HG03103 (cell line): ENCODE measurements at regions not wholly inside any gene's neighbourhood (a gene's known extent, or its start where the extent isn't known, plus 50 kb on each side); places are given as distances from the start of the nearest gene placed in this dataset.

Source experiments
- ATAC-seq: cut with Tn5 transposase; IDR thresholded peaks from one replicate; pipeline ENCODE4 v1.9.1; 2021; ENCODE audit warnings: low read depth; ENCODE audit not compliant: unreplicated experiment

DNA sequence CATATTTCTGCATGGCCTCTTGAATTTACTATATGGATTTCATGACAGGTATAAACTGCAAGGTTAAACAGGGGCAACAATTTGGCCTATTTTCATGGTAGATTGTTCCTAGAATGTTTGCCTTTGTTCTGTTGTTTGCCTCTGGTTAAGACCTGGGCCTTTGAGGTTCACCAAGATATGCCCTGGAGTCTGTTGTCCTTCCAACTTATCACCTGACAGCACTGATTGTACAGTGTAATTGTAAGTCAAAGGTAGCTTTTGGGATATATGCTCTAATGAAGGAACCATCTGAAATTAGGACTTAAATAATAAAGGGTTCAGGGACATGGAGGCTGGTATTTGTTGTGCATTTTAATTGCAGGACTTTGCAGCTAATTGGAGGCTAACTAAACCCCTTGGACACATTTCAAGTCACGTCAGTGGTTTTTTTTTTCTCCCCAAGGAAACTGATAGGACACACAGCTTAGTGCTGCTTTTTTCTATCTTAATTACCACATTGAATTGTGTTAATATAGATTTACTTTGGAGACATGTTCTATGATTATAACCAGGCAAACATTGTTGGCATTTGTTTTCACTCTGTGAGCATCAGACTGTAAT is 771.2 kb upstream of the LINC00305 start:
- ATAC-seq, result no peak

DNA sequence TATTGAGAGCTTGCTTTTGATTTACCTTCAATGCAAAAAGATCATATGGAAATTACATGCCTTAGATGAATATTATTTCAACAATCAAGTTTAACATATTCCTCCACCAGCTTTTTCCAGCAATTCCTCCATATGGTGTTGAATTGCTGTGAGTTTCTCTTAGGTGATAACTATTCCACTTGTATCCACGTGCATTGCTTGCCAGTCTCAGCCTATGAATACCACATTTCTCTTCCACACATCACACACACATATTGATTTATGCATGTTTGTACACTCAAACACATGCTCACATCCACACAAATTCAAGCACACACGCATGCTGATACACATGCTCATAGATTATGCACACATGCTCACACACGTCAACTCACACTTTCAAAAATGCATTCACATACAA is 770.0 kb upstream of the LINC00305 start:
- no peak for ATAC-seq

DNA sequence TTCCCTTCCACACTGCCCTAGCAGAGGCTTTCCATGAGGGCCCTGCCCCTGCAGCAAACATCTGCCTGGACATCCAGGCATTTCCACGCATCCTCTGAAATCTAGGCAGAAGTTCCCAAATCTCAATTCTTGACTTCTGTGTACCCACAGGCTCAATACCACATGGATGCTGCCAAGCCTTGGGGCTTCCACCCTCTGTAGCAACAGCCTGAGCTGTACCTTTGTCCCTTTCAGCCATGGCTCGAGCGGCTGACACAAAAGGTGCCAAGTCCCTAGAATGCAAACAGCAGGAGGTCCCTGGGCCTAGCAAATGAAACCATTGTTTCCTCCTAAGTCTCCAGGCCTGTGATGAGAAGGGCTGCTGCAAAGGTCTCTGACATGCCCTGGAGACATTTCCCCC is 744.5 kb upstream of the LINC00305 start:
- ATAC-seq, result no peak

DNA sequence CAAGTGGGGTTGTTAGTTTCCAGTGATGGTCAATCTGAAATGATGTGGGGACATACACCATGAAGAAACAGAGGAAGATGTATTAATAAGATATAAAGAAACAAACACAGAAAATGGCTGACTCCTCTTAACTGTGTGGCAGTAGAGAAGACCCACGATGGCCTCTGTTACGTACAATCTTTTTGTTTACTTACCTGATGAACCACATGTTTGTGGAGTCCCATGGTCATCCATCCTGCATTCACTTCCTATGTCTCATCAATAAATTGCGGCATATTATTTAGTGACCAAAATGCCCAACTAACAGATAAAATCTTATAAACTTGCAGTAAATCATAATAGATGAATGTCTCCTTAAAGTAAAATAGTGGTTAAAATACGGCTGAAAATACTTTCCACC is 740.1 kb upstream of the LINC00305 start:
- no peak for ATAC-seq

DNA sequence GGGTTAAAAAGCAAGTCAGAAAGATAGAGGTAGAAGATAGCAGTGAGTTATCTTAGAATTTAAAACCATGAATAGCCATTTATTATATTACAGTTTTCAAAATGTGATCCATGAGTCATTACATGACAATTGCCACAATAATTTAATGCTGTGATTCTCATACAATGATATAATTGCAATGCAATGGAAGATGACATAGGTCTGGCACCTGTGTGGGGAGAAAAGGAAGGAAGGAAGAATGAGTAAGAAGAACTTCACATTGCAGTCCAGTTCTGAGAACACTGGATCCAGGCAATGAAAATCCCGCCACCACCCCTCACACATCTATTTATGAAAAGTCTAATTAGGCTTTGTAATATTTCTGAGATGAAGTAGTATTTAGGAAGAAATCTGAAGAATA is 738.1 kb upstream of the LINC00305 start:
- ATAC-seq, result no peak

DNA sequence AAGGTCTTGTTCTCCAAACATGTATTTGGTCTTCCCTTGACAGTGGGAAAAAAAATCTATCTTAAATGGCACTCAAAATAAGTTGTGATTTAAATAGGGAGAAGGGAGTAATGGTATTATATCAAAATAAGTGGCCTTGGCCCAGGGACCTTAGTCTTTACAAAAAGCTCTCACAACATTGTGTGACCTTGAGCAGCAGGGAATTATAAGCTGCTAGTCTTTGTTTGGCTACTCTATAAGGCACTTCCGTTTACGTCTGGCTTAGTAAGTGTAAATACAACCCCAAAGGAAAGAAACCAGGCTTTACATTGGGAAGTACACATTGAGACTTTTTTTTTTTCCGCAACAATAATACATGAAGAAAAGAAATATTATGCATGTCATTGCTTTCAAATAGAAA is 734.0 kb upstream of the LINC00305 start:
- ATAC-seq, result no peak

DNA sequence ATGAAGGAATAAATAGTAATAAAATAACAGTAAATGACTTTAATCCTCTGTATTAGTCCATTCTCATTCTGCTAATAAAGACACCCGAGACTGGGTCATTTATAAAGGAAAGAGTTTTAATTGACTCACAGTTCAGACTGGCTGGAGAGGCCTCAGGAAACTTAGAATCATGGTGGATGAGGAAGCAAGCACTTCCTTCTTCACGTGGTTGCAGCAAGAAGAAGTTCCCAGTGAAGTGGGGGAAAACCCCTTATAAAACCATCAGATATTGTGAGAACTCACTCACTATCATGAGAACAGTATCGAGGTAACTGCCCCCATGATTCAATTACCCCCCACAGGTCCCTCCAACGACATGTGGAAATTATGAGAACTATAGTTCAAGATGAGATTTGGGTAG is 727.9 kb upstream of the LINC00305 start:
- ATAC-seq, result no peak

DNA sequence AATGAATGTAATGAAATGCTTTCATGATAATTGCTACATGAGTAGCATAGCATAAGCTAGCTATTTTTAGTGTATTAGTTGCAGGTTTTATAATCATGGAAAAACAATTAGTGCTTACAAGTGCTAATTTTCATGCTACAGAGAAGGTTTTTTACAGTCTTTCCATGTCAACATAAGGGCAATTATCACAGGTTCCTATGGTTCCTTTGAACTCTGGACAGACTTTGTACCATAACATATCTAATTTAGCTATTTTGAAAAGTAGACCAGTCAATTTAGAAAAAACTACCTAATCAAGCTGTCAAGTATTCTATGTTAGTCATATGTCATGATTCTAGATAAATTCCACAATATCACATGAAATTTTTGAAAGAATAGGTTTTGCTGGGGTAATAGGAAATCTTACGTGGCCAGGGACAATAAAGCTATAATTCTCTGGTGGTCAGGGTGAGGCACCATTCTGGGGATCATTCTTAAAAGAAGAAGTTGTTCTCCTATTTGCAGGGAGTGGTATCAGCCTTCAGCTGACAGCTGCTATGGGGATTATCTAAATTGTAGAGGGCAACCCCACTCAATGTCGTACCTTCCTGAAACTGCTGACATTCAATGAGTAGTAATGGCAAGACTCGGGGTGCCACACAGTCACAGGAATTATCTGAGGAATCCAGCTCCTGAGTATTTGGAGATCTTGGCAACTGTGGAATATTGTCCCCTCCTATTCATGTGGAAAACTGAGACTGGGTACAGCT is 724.0 kb upstream of the LINC00305 start:
- no peak for ATAC-seq

DNA sequence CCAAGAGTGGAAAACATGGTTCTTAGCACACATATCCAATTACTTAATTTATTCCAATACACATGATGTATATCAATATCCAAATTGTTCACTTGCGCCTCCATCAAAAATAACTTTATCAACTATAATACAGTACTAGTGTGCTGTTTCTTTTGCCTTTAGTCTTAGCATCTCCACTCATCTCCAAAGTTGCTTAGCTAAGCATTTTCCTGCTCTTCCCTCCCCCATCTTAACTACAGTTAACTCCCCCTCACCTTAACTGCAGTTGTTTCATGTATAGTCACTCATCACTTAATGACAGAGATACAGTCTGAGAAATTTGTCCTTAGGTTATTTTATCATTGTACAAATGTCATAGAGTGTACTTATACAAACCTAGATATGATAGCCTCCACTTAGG is 705.2 kb upstream of the LINC00305 start:
- no peak for ATAC-seq

DNA sequence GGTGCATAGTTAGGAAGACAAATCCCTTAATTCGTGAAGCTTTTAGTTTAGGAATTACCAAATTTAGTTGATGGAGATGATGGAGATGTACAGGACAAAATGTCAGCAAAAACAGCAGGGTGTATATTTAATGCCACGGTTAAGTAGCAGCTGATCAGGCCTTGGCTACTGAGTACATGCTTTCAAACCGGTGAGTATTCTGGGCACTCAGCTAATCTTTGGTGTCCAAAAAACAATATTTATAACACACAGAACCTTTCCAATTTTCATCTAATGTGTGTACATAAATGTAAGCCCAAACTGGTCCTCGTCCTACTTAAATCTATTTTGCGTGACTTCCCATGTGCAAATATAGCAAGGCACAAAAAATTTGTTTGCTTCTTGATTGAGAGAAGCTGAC is 703.4 kb upstream of the LINC00305 start:
- no peak for ATAC-seq

DNA sequence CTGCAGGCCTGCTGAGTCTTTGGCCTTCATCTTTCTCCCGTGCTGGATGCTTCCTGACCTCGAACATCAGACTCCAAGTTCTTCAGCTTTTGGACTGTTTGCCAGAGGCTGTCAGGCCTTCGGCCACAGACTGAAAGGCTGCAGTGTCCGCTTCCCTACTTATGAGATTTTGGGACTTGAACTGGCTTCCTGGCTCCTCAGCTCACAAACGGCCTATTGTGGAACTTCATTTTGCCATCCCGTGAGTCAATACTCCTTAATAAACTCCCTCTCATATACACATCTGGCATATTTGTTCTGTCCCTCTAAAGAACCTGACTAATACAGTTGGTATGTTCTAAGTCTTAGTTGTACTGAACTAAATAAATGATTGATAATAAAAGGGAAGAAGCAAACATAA is 702.8 kb upstream of the LINC00305 start:
- no peak for ATAC-seq

DNA sequence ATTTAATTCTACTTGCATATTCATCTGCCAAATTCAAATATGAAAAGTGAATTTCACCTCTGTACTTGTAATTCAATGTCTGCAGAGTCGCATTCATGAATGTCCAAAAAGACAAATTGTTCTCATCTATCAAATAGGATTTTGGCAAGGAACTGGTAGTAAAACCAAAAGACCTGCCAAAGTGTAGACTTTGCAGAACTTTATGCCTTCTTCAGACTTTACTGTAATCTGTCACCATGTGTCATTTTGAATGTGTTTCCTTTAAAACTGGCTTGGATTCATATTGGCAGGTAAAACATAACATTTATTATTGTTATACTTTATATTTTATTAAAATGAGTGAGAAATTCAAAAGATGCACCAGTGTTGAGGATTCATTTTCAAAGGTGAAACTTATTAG is 701.9 kb upstream of the LINC00305 start:
- ATAC-seq, result no peak

DNA sequence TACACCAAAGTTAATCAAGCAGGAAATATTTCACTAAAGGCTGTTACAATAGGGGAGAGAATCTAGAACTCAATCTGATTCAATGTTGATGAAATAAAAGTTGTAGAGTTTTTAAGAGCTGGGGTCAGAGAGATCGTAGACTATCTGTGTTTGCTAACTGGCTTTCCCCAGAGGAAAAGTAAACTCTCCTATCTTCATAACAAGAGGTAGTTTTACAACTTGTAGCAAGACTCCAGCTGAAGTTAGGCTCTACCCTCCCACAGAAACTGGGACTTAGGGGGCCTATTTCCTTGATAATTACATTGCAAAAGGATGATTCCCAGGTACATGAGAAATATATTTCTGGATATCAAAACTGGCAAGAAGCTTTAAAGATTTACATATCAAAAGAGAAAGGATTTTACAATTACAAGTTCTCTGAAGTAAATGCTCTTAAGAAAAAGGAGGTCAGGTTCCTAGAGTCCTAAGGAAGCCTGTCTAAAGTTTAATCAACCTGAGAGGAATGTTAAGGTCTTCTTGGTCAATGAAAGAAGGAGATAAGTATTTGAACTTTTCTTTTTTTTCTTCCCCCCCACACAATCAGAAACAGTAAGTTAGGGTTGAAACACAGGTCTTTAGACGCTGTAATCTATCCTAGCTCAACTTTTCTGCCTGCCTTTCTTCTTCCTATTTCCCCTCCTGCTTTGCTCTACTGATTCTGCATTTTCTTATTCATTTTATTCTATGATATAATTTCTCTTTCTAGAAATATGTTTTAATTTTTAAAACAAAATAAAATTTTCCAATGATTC is 692.2 kb upstream of the LINC00305 start:
- no peak for ATAC-seq

DNA sequence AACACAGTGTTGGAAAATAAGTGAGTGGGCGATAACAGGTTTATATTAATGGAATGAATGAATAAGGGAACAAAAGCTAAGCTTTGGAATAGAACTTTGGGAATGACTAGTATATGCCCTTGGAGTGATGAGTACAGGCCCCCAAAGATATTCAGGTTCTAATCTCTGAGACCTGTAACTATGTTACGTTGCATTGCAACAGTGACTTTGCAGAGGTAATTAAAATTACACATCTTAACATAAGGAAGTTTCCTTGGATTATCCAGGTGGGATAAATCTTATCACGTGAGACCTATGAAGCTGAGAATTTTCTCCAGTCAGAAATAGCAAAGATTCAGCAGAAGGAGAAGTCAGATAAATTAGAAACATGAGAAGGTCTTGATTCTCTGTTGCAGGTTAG is 661.5 kb upstream of the LINC00305 start:
- no peak for ATAC-seq

DNA sequence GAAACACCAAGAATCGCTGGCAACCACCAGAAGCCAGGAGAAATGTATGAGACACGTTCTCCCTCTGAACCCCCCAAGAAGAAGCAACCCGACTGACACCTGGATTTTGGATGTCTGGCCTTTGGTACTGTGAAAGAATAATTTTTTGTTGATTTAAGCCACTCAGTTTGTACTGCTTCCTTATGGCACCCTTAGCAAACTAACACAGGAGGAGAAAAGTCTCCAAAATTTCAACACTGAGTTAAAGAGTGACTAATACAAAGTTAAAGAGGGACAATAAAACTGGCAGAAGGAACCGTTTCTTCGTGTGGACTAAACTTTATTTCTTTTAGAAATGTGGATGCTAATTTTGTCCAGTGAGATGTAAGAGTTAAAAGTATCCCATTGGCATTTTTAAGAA is 660.9 kb upstream of the LINC00305 start:
- no peak for ATAC-seq

DNA sequence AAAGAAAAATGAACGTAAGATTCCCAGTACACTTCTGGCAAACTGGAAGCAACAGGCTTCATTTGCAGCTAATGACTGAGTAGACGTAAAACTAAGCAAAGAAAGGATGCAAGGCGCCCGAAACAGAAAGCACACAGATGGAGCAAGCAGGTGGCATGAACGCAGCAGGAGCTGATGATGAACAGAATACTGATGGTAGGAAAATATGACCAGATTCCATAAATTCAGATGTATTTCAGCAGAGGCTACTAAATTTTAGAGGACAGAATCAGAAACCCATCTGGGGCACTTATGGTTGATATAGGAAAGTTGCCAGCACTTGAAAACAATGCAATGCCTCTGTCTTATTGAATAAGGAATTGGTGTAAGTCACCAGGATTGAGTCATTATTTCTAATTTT is 658.7 kb upstream of the LINC00305 start:
- no peak for ATAC-seq

DNA sequence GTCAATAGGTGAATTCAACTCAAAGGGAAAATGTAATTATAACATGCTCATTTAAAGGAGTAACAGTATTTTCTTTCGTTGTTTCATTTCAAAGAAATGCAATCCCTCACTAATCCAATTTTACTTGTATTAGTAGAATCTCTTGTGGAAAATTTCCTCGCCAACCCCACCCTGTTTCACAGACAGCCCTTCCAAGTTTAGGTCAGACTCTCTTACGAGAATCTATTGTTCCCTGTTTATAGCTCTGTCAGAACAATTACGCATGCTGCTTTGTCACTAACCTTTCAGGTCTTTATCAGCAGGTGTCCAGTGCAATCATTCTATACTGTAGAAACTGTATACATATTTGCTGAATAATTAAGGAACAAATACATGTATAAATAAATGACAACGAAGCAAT is 657.8 kb upstream of the LINC00305 start:
- ATAC-seq, result no peak

DNA sequence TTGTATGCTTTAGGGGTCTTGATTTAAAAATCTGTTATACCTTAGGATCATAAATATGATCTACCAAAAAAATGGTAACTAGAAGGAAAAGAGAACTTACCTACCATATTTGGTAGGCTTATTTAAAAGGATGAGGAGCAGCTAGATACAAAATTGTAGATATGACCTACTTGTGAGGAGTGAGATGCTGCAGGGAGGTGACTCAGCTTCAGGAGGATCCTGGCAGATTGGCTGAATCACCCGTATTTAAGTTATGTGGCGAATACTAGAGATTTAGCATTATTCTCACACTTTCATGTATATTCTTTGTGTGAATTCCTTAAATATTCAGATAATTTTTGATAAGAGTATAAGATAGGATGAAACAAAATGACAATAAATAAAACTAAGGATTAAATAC is 657.3 kb upstream of the LINC00305 start:
- no peak for ATAC-seq

DNA sequence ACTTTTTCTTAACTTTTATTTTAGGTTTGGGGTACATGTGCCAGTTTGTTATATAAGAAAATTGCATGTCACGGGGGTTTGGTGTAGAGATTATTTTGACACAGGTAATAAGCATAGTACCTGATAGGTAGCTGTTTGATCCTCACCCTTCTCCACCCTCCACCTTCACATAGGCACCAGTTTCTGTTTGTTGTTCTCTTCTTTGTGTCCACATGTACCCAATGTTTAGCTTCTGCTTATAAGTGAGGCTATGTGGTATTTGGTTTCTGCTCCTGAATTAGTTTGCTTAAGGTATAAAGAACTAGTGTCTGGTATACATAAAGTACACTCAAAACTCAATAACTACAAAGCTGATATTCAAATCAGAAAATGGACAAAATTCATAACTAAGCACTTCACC is 654.6 kb upstream of the LINC00305 start:
- ATAC-seq, result no peak

DNA sequence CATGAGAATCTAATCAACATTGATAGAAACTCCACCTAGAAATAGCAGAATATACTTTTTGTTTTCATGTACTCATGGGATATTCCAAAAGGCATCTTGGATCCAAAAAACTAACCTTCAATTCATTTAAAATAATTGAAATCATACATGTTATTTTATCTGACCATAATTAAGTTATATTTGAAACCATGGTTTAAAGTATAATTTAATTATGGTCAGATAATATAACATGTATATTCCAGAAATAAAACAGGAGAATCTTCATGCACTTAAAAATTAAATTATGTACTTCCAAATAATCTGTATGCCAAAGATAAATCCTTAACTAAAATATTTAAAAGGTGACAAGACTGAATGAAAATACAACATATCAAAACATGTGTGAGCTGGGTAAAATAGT is 651.3 kb upstream of the LINC00305 start:
- no peak for ATAC-seq

DNA sequence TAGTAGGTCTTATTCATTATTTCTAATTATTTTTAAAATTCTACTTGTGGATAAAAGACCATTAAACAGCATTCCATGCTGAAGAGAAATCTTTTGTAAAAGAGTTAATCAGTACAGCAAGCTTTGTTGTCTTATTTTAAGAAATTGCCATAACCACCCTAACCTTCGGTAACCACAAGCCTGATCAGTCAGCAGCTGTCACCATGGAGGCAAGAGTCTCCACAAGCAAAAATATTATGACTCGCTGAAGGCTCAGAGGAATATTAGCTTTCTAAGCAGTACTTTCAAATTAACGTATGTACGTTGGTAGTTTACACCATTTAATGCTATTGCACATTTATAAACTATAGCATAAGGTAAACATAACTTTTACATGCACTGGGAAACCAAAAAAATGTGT is 650.5 kb upstream of the LINC00305 start:
- no peak for ATAC-seq

DNA sequence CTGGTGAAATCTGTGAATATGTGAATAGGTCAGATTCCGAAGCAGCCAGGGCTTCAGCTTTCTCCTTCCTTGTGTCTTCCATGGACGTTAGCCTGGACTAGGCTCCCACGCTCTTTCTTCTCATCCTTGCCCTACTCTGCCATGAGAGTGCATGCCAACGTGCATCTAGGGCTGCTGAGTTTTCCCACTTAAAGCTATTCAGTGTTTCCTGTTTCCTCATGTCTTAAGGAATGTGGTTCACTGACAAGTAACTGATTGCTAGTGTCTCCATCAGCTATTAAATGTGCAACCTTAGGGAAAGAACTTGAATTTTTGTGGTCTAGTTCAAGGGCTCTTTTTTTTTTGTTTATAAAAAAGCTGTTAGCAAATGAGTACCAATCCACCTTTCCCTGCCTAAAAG is 642.3 kb upstream of the LINC00305 start:
- no peak for ATAC-seq
